Stimulated activated CD4-positive, alpha-beta T cell treated with anti-CD3 and anti-CD28 coated beads, Interleukin-1b, Interleukin-23, amount 100 ng/mL, for 4 hours (primary cell): ENCODE measurements at regions not wholly inside any gene's neighbourhood (a gene's known extent, or its start where the extent isn't known, plus 50 kb on each side); places are given as distances from the start of the nearest gene placed in this dataset.

ENCODE experiments used
- DNase-seq, 2 donors: peaks; one replicate each; pipeline ENCODE4 v3.0.0-alpha.2; 2020; ENCODE audit warnings: low read depth in 2 of 2

DNA sequence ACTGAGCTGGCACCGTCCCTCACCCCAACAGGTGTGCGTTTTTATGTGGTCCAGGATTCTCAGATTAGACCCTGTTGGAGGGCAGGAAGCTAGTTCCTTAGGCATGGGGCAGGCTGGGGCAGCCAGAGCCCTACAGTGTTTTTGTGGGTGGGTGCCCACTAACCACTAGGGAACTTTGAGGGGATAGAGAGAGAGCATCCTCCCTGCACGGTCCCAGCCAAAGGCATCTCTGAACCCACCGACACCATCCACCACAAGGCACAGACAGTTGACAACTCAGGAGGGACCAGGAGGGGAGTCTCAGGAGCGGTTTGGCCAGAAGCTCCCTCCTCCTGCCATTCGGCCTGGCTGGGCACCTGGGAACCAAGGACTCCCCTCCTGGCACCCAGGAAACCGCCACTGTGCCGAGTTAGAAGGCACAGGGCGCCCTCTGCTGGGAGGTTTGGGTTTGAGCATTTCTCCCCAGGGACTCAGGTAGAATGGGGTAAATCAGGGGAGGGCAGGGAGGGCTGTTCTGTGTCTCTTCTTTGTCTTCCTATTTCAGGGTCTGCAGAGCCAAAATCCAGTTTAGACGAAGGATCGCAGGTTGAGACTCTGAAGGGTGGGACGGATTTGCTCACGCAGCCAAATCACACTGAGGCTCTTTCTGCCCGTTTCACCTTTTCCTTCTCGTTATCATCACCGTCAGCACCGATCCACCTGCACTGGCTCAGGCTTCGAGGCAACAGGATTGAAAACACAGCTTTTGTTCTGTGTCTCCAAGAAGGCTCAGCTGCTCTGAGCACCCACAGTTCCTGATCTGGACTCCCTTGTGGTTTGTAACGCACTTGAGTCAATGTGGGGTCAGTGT lies 84.8 kb upstream of the COL13A1 start:
- peak; percentile 22 to 51 for DNase-seq

DNA sequence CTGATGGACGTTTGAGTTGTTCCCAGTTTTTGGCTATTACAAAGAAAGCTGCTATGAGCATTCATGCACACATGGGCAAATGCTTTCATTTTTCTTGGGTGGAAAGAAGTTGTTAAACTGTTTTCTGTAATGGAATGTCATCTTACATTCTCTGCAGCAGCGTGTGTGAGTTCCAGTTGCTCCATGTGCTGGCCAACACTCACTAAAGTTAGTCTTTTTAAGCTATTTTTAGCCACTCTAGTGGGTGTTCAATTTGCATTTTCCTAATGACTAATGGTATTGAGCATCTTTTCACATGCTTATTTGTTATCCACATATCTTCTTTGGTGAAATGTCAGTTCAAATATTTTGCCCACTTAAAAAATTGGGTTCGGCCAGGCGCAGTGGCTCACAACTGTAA lies 82.8 kb upstream of the COL13A1 start:
- DNase-seq, result no peak

DNA sequence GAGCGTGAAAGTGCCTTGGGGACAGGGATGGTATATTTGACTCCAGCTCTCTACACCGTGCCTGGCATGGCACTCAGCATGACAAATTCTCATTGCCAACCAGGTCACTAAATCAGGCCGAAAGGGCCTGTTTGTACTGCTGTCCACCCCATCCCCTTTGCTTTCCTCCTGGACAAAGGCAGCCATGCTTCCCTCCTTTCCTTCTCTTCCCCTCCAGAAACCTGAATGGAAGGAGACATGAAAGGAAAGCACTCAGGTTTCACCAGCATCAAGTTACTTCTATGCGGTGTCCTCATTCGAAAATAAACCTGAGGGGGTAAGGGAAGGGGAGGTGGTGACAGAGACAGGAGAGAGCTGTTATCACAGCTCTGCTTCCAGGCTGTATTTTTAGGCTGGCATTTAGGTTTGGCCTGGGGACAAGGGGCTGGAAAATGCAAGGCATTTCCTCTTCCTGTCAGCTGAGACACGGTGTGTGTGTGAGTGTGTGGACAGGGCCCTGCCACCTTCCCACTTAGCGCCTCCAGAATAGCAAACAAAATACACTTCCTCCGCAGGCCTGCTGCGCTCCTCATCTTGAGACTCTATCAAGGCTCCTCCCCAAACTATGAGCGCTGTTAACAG lies 79.9 kb upstream of the COL13A1 start:
- DNase-seq, result no peak

DNA sequence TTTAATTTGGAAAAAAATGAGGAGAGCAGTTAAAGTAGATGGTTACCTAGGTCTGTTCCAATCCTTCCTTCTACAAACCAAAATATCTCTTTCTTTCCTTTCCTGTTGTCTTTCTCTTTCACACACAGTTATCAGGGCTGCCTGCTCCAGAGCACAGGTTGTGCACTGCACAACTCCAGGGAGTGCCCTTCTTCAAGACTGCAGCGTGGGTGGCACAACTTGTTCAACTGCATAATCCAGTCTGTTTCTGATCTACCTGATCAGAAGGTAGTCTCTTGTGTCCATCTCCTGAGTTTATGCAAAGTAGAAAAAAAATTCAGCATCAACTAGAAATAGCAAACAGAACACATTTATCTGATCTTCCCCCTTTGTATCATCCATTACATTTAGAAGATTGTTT lies 78.1 kb upstream of the COL13A1 start:
- DNase-seq, result no peak

DNA sequence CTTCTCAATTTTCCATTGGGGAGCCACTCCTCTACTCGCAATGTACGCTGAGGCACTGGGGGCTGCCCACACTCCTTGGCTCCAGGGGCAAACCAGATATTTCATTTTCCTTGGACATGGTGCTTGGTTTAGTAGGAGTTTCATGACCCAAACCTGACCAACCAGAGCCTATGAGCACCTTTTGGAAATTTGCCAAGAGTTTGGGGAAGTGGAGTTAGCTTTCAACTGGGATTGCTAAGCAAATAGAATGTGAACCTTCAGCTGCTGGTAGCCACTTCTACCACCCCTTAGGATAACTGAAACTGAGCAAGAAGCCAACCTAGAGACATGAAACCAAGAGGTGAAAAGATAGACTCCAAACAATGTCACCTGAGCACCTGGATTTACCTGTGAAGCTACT lies 74.9 kb upstream of the COL13A1 start:
- no peak for DNase-seq

DNA sequence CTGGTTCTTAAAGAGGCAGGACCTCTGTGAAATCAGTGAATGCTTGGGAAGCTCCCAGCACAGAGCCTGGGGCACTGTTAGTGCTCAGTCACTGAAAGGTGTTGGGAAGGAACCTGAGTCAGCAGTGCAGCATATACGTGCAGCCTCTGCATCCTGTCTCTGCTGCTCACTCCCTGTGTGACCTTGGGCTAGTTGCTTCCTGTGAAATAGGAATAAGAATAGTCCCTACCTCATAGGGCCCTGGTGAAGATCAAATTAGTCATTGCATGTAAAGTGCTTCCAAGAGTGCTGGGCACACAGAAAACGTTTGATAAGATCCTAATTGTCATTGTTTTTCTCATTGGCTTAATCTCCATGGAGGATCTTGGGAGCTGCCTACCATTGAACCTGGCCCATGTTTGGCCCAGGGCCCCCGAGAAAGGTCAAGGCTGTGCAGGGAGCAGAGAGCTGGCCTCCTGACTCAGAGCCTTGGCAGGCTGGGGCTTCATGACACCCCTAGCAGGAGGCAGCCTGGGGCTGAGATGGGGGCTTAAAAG lies 73.3 kb upstream of the COL13A1 start:
- no peak for DNase-seq

DNA sequence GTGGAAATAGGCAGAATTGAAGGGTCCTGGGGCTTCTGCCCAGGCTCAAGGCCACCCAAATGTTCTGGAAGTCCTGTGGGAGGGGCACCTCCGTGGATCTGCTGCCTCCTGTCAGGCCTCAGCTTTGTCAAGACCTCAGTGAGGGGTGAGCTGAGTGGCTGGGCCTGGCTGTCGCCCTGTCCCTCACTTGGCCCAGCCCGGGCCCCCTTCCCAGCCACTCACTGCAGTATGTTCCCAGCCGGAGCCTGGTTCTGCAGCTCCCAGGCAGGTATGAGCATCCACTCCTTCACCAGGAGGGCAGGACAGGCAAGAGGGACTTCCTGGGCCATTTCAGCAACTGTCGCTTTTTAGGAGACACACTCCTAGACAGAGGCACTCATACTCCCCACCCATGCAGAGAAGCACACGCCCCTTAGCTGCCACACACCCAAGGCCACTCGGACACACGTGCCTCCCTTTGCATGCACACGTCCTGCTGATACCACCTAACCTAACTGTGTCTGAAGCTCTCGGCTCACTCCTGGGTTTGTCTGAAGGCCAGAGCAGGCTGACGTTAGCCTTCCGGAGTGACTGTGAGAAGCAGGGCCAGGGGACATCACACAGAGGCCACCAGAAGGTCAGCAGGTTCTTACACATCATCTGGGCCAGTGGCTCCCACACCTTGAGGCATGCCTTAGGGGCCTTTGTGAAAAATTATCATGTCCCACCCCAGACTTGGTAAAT lies 72.2 kb upstream of the COL13A1 start:
- no peak for DNase-seq

DNA sequence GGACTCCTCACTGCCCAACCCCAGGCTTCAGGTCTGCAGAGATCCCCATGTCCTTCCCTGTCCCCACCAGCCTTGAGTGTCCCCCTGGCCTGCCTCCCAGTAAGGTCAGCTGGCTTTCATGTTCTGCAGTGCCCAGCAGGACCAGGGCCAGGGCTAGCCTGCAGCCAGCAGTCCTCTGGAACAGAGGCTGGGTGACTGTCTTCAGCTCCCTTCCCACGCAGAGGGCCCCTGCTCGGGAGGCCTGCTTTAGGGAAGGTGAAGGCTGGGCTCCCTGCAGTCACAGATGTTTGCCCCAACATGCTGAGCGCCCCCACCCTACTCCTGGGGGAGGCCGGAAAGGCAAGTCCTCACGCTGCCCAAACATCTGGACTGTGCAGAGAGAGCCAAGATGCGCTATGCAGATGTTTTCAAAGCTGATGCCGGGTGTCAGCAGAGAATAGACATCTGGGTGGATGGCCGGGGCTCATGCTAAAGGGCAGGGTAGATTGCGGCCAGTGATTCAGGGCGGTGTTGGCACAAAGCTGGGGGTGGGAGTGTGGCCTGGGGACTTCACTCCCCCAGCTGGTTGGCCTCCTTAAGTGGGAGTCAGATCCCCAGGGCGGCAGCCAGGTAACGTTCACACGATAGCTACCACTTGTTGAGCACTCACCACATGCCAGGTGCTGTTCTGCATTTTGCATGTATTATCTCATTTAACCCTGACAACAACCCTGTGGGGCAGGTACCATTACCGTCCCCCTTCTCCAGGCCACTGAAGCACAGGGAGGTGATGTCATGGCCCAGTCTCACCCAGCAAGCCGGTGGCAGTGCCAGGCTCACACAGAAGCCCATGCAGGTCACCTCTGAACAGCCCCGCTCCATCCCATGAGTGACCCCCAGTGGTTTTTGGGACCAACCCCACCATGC lies 71.2 kb upstream of the COL13A1 start:
- no peak for DNase-seq

DNA sequence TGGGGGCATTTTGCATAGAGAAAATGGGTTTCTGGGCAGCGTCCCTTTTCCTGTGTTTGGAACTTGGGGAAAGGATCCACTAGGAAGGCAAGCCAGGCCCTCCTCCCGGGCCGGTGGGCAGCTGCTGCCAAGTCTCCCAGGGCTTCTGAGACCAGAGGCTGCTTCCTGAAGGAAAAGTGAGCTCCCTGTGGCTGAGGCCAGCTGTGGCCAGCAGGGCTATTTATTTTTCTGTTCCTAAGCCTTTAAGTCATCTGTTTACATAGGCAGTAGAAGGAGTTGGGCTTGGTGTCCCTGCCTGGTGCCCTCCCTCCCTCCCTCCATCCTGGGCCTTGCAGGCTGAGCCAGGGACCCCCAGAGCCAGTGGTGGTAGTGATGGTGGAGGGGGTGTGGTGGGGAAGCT lies 70.5 kb upstream of the COL13A1 start:
- DNase-seq, result no peak

DNA sequence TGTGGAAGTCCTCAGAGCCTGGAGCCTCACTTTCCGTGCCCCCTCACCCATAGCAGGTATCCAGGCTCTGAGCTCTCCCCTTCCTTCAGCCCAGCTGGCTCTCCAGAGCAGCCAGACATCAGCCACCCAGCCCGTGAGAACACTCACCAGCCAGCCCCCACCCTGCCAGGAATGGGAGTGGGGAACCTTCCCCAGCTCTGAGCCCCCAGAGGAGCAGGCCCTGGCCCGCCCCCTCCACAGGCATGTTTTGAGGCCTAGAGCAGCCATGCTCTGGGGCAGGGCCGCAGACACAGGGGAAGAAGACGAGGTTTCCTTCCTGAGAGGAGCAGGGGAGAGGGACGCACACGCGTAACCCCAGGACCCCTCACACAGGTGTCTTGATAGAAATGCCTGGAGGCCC lies 70.0 kb upstream of the COL13A1 start:
- no peak for DNase-seq

DNA sequence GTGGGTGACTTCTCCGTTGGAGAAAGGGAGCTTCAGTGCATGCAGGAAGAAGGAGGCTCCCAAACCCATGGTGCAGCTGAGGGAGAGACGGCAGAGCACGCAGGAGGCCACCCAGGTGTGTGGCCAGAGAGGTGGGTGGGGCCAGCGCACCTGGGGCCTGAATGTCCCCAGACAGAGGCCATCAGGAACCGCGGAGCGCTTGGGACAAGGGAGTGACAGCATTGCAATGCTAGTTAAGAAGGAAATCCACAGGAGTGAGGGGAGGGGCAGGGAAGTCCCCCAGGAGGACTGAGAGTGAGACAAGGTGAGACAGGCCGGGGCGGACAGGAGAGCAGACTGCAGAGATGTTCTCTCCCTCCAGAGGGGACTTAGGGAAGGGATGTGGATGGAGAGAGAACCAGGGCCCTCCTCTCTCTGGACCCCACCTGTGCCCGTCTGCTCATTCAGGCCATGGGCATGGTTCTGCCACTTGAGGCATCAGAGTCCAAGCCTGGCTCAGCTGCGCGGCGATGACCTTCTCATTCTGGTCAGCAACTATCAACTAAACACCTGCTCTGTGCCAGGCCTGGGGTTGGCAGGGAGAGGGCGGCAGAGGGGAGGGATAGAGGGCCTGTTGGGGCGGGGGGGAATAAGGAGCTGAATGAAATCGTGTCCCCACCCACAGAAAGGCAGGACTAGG lies 69.4 kb upstream of the COL13A1 start:
- no peak for DNase-seq

DNA sequence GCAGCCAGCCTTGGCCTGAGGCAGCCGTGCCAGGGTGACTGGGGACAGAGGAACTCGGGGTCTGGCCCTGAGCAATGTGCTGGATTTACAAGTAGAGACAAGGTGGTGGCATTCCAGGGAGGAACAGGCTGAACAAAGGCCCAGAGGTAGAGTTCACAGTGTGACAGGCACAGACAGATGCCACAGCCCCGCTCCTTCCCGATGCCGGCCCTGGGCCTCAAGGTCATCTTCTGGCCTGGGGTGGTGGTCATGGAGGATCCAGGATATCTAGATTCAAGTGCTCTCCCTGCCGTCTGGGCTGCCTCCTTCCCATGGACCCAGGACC lies 68.9 kb upstream of the COL13A1 start:
- no peak for DNase-seq

DNA sequence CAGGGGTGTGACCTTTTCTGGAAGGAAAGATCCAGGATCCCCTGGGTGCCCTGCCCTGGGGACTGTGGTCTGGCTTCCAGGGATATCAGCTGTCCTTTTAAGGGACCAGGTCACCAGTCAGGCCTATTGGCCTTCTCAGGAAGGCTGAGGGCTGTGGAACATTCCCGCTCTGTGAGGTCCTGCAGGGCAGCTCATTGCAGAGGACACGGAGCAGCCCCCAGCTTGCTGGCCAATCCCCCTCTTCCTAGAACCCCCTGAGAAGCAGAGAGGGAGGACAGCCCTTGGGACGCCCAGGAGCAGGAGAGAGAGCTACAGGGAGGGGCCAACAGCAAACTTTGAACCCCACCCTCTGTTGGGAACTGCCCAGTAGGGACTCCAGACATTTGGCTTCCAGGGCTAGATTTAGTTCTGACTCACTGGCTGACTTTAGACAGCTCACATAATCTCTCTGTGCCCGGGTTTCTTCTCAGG lies 67.9 kb upstream of the COL13A1 start:
- DNase-seq, result no peak

DNA sequence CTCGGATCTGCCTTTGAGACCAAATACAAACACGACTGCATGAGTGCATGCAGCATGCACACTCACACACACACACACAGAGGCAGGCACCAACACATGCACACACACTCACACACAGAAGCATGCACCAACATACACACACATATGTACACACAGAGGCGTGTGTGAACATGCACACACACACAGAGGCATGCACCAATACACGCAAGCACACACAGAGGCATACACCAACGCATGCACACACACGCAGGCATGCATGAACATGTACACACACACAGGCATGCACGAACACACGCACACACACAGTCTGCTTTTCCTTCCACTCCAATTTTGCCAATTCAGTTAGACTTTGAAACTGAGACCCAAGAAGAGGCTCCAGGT lies 67.3 kb upstream of the COL13A1 start:
- DNase-seq, result no peak

DNA sequence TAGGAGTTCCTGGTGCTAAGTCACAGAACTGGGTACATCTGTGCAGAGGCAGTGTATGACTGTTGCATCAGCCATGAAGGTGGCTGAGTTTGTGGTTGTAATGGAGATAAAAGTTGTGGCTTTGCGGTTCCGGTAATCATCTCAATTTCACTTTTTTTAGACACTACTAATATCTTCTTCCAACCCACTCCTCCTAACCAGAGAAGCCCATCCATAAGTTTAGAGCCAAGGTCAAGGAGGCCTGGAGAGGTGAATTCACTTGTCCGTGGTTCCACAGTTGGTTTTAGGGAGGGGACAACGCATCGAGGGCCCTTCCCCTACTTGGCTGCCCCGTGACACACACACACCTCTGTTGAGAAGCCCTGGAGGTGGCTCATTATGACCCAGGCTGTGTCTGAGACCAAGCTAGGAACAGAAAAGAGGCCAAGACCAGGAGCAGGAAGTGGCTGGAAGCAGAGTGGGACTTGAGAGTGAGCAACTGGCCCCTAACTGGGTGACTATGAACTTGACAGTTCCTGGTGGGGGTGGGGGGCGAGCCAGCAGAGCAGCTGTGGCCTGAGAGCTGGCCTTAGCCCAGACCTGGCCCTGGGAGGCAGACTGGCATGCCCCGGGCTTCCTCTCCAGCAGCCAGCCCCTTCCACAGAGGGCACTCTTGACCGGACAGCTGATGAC lies 66.8 kb upstream of the COL13A1 start:
- no peak for DNase-seq

DNA sequence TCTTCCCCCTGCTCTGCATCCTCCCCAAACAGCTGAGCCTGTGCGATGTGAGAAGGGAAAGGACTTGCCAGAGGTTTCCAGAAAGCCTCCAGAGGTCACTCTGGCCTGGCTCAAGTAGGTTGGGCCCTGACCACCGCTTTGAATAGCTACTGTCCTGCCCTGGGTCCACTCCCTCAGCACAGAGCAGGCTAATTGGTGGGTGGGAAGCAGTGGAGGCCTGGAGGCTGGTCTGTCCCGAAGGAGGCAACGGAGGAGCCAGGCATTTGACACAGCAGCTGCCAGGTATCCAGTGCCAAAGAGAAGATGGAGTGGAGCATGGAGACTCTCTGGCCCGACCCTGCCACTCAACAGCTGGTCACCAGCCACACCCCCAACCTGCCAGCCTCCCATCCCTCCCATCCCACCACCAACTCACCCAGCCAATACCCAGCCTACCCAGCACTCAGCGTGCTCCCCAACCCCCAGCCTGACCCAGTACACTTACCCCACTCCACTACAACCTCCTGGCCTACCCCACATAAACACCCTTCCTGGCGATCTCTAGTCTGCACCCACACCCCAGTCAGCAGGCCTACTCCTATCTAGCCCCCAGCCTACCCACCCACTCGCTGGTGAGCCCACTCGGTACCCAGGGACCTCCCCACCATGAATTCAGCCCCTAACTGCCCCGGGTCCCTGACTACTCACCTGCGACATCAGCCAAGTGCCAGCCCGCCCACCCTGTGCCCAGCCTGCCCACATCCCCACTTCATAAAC lies 64.6 kb upstream of the COL13A1 start:
- no peak for DNase-seq

DNA sequence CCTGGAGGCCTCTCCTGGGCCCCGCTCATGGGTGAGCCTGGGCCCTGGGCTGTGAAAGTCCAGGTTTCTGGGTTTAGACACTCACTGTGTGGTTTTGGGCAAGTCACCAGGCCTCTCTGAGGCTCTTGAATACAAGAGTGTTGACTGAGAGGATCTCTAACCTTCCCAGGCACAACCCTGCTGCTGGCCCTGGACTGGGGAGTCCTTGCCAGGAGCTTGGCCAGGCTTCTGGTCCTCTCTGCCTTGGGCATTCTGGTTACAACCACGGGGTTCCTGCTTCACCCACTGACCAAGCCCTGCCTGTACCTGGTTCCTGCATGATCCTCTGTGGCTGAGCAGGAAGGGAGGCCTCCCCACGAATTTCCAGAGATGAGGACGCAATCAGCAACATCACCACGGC lies 63.6 kb upstream of the COL13A1 start:
- no peak for DNase-seq

DNA sequence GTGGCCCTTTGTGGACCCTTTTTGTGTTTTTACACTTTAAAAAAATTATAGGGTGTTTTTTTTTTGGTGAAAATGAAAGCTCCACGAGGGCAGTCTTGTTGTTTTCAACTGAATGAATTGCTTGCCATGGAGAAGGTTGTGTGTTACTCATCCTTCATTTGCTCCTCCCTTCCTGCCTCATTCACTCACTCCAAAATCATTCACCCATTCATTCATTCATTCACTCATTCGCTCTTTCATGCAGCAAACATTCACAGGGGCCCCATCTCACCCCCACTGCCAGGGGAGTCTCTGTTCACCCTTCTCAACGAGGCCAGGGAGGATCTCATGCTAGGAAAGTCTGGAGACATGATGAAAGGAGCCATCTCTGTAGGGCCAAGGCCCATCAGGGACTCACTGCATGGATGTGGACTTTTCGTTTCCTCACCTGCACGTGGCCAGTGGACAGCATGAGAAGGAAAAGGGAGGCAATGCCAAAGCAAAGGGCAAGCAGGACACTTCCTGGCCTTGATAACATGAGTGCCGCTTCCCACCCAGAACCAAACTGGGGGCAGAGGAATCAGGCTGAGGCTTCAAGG lies 62.8 kb upstream of the COL13A1 start:
- DNase-seq, result no peak

DNA sequence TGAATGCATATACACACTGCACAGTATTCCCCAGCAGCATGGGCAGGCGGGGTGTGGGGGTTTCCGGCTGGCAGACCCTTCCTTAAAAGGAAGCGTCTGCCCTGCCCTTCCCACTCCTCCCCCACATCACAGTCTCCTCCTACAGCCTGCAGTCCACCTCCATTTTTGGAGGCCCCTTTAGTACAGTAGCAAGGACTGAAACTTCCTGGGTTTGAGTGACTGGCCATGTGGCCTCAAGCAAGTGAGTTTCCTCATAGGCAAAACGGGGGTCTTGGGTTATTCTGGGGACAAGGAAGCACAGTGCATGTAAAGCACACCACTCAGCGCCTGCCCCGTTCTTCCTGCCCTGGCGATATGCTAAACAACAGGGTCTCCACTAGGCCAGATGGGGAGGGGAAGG lies 62.1 kb upstream of the COL13A1 start:
- DNase-seq, result no peak
